ENCODE measurements at regions not wholly inside any gene's neighbourhood (a gene's known extent, or its start where the extent isn't known, plus 50 kb on each side); places are given as distances from the start of the nearest gene placed in this dataset.
A peak's percentile ranks its signal among the peaks of the same experiment; 100 is the strongest.

- no peaks in the 10 kb centered on the region for H3K4me1 ChIP-seq (ENCODE audit: control insufficient read depth in 3 of 3, insufficient read depth in 2 of 3, low read depth in 1 of 3, low read length in 2 of 3)
- H3K27ac ChIP-seq (ENCODE audit: low read depth in 1 of 3, low read length in 2 of 3), result no peak overlapping the region
- FAIRE-seq (no peak), DNase-seq (no peak)
- H3K4me3 ChIP-seq (ENCODE audit: low read depth in 1 of 3, low read length in 3 of 3), result no peak overlapping the region
- H3K9me3 ChIP-seq (ENCODE audit: control insufficient read depth in 2 of 2, insufficient read depth in 1 of 2, low read depth in 1 of 2, low read length in 1 of 2), result no peaks in the 10 kb centered on the region
- WGBS, 3 donors, result 72 to 78% (median 74%) methylated on average over 8 to 9 of the region's 9 CpGs
- no peaks in the 10 kb centered on the region for H3K27me3 ChIP-seq (ENCODE audit: control insufficient read depth in 3 of 3, insufficient read depth in 3 of 3, low read length in 3 of 3)
- no peaks in the 10 kb centered on the region for H3K36me3 ChIP-seq (ENCODE audit: control insufficient read depth in 3 of 3, insufficient read depth in 2 of 3, low read depth in 1 of 3, low read length in 3 of 3)
Observed at GRCh38 chr11:11044137-11044855, 186.4 kb upstream of the ZBED5 start.

- no peaks in the 10 kb centered on the region for H3K36me3 ChIP-seq (ENCODE audit: control insufficient read depth in 3 of 3, insufficient read depth in 2 of 3, low read depth in 1 of 3, low read length in 3 of 3)
- no peaks in the 10 kb centered on the region for H3K9me3 ChIP-seq (ENCODE audit: control insufficient read depth in 2 of 2, insufficient read depth in 1 of 2, low read depth in 1 of 2, low read length in 1 of 2)
- H3K4me1 ChIP-seq (ENCODE audit: control insufficient read depth in 3 of 3, insufficient read depth in 2 of 3, low read depth in 1 of 3, low read length in 2 of 3), result no peaks in the 10 kb centered on the region
- no peak for DNase-seq
- no peak overlapping the region for H3K27ac ChIP-seq (ENCODE audit: low read depth in 1 of 3, low read length in 2 of 3)
- no peak overlapping the region for H3K4me3 ChIP-seq (ENCODE audit: low read depth in 1 of 3, low read length in 3 of 3)
- no peaks in the 10 kb centered on the region for H3K27me3 ChIP-seq (ENCODE audit: control insufficient read depth in 3 of 3, insufficient read depth in 3 of 3, low read length in 3 of 3)
- FAIRE-seq, result no peak
- 71 to 80% (median 76%) methylated on average over 3 of the region's 3 CpGs for WGBS, 3 donors
Observed at GRCh38 chr11:11043721-11044120, 185.9 kb upstream of the ZBED5 start.

GRCh38 chr11:11039208-11039965 lies 181.5 kb upstream of the ZBED5 start:
- DNase-seq, result no peak
- Histone ChIP-seq H3K27ac (ENCODE audit: low read depth in 1 of 3, low read length in 2 of 3) (peak overlapping the region in 1 of 3 donors; percentile 18), H3K9me3 (ENCODE audit: control insufficient read depth in 2 of 2, insufficient read depth in 1 of 2, low read depth in 1 of 2, low read length in 1 of 2) (no peaks in the 10 kb centered on the region), H3K36me3 (ENCODE audit: control insufficient read depth in 3 of 3, insufficient read depth in 2 of 3, low read depth in 1 of 3, low read length in 3 of 3) (no peaks in the 10 kb centered on the region), H3K27me3 (ENCODE audit: control insufficient read depth in 3 of 3, insufficient read depth in 3 of 3, low read length in 3 of 3) (peaks cover 0 to 2% (median 0%) of the 10 kb centered on the region in 3 donors), H3K4me1 (ENCODE audit: control insufficient read depth in 3 of 3, insufficient read depth in 2 of 3, low read depth in 1 of 3, low read length in 2 of 3) (no peaks in the 10 kb centered on the region), H3K4me3 (ENCODE audit: low read depth in 1 of 3, low read length in 3 of 3) (no peak overlapping the region)
- 72 to 82% (median 75%) methylated on average over 5 of the region's 5 CpGs for WGBS, 3 donors
- FAIRE-seq, result no peak

- 55 to 67% (median 64%) methylated on average over 3 of the region's 3 CpGs for WGBS, 3 donors
- FAIRE-seq, result no peak
- Histone ChIP-seq H3K4me1 (ENCODE audit: control insufficient read depth in 3 of 3, insufficient read depth in 2 of 3, low read depth in 1 of 3, low read length in 2 of 3) (no peaks in the 10 kb centered on the region), H3K4me3 (ENCODE audit: low read depth in 1 of 3, low read length in 3 of 3) (no peak overlapping the region), H3K36me3 (ENCODE audit: control insufficient read depth in 3 of 3, insufficient read depth in 2 of 3, low read depth in 1 of 3, low read length in 3 of 3) (no peaks in the 10 kb centered on the region), H3K27me3 (ENCODE audit: control insufficient read depth in 3 of 3, insufficient read depth in 3 of 3, low read length in 3 of 3) (peaks cover 0 to 2% (median 0%) of the 10 kb centered on the region in 3 donors), H3K27ac (ENCODE audit: low read depth in 1 of 3, low read length in 2 of 3) (peak overlapping the region in 1 of 3 donors; percentile 18), H3K9me3 (ENCODE audit: control insufficient read depth in 2 of 2, insufficient read depth in 1 of 2, low read depth in 1 of 2, low read length in 1 of 2) (no peaks in the 10 kb centered on the region)
- DNase-seq, result no peak
Observed at GRCh38 chr11:11038782-11039181, 180.9 kb upstream of the ZBED5 start.

- Histone ChIP-seq H3K36me3 (ENCODE audit: control insufficient read depth in 3 of 3, insufficient read depth in 2 of 3, low read depth in 1 of 3, low read length in 3 of 3) (no peaks in the 10 kb centered on the region), H3K27me3 (ENCODE audit: control insufficient read depth in 3 of 3, insufficient read depth in 3 of 3, low read length in 3 of 3) (peaks cover 0 to 2% (median 0%) of the 10 kb centered on the region in 3 donors), H3K27ac (ENCODE audit: low read depth in 1 of 3, low read length in 2 of 3) (no peak overlapping the region), H3K4me1 (ENCODE audit: control insufficient read depth in 3 of 3, insufficient read depth in 2 of 3, low read depth in 1 of 3, low read length in 2 of 3) (no peaks in the 10 kb centered on the region), H3K9me3 (ENCODE audit: control insufficient read depth in 2 of 2, insufficient read depth in 1 of 2, low read depth in 1 of 2, low read length in 1 of 2) (no peaks in the 10 kb centered on the region), H3K4me3 (ENCODE audit: low read depth in 1 of 3, low read length in 3 of 3) (no peak overlapping the region)
- no peak for DNase-seq
- WGBS, 3 donors, result 81 to 90% (median 86%) methylated on average over 3 of the region's 3 CpGs
- FAIRE-seq, result no peak
Observed at GRCh38 chr11:11038352-11038751, 180.5 kb upstream of the ZBED5 start.

- peaks cover 0 to 2% (median 0%) of the 10 kb centered on the region in 3 donors for H3K27me3 ChIP-seq (ENCODE audit: control insufficient read depth in 3 of 3, insufficient read depth in 3 of 3, low read length in 3 of 3)
- no peak overlapping the region for H3K4me3 ChIP-seq (ENCODE audit: low read depth in 1 of 3, low read length in 3 of 3)
- no peak overlapping the region for H3K27ac ChIP-seq (ENCODE audit: low read depth in 1 of 3, low read length in 2 of 3)
- no peaks in the 10 kb centered on the region for H3K36me3 ChIP-seq (ENCODE audit: control insufficient read depth in 3 of 3, insufficient read depth in 2 of 3, low read depth in 1 of 3, low read length in 3 of 3)
- 53 to 60% (median 58%) methylated on average over 5 of the region's 5 CpGs for WGBS, 3 donors
- FAIRE-seq (no peak), DNase-seq (peak; percentile 65 to 74)
- H3K9me3 ChIP-seq (ENCODE audit: control insufficient read depth in 2 of 2, insufficient read depth in 1 of 2, low read depth in 1 of 2, low read length in 1 of 2), result no peaks in the 10 kb centered on the region
- no peaks in the 10 kb centered on the region for H3K4me1 ChIP-seq (ENCODE audit: control insufficient read depth in 3 of 3, insufficient read depth in 2 of 3, low read depth in 1 of 3, low read length in 2 of 3)
Observed at GRCh38 chr11:11036848-11037732, 179.2 kb upstream of the ZBED5 start.

GRCh38 chr11:11036185-11036847 lies 178.5 kb upstream of the ZBED5 start:
- no peaks in the 10 kb centered on the region for H3K36me3 ChIP-seq (ENCODE audit: control insufficient read depth in 3 of 3, insufficient read depth in 2 of 3, low read depth in 1 of 3, low read length in 3 of 3)
- H3K27ac ChIP-seq (ENCODE audit: low read depth in 1 of 3, low read length in 2 of 3), result no peak overlapping the region
- DNase-seq, result no peak
- WGBS, 3 donors, result 72 to 87% (median 75%) methylated on average over 3 of the region's 3 CpGs
- H3K9me3 ChIP-seq (ENCODE audit: control insufficient read depth in 2 of 2, insufficient read depth in 1 of 2, low read depth in 1 of 2, low read length in 1 of 2), result no peaks in the 10 kb centered on the region
- peaks cover 0 to 2% (median 0%) of the 10 kb centered on the region in 3 donors for H3K27me3 ChIP-seq (ENCODE audit: control insufficient read depth in 3 of 3, insufficient read depth in 3 of 3, low read length in 3 of 3)
- FAIRE-seq, result no peak
- H3K4me1 ChIP-seq (ENCODE audit: control insufficient read depth in 3 of 3, insufficient read depth in 2 of 3, low read depth in 1 of 3, low read length in 2 of 3), result no peaks in the 10 kb centered on the region
- no peak overlapping the region for H3K4me3 ChIP-seq (ENCODE audit: low read depth in 1 of 3, low read length in 3 of 3)

- Histone ChIP-seq H3K4me3 (ENCODE audit: low read depth in 1 of 3, low read length in 3 of 3) (no peak overlapping the region), H3K36me3 (ENCODE audit: control insufficient read depth in 3 of 3, insufficient read depth in 2 of 3, low read depth in 1 of 3, low read length in 3 of 3) (no peaks in the 10 kb centered on the region), H3K27me3 (ENCODE audit: control insufficient read depth in 3 of 3, insufficient read depth in 3 of 3, low read length in 3 of 3) (peaks cover 0 to 3% (median 2%) of the 10 kb centered on the region in 3 donors), H3K9me3 (ENCODE audit: control insufficient read depth in 2 of 2, insufficient read depth in 1 of 2, low read depth in 1 of 2, low read length in 1 of 2) (no peaks in the 10 kb centered on the region), H3K27ac (ENCODE audit: low read depth in 1 of 3, low read length in 2 of 3) (no peak overlapping the region), H3K4me1 (ENCODE audit: control insufficient read depth in 3 of 3, insufficient read depth in 2 of 3, low read depth in 1 of 3, low read length in 2 of 3) (no peaks in the 10 kb centered on the region)
- FAIRE-seq, result no peak
- no peak for DNase-seq
- 68 to 89% (median 71%) methylated on average over 1 of the region's 1 CpG for WGBS, 3 donors
Observed at GRCh38 chr11:11035331-11035730, 177.5 kb upstream of the ZBED5 start.
